NCI-H69 (cell line): ENCODE measurements at regions not wholly inside any gene's neighbourhood (a gene's known extent, or its start where the extent isn't known, plus 50 kb on each side); places are given as distances from the start of the nearest gene placed in this dataset.

ENCODE experiments used
- DNase-seq: peaks from one replicate; lab custom pipeline; 2025; lab: John Stamatoyannopoulos, UW

DNA sequence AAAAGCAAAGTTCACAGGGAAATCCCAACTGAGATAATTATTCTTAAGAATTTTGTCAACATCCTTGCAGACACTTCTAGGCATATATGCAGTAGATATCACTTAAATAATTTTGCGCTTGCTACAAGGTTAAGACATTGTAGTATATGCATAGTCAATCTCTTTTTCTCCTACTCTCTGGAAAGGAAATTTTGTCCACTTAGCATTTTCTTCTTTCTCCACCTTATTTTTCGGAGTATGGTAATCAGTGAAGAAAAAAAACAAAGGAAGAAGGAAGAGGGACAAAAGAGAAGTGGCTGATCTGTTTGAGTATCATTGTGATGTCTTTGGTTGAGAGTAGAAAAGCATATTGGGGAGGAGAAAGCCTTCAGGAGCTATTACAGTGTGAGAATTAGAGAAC lies 104.6 kb downstream of the LACC1 start:
- no peak for DNase-seq

DNA sequence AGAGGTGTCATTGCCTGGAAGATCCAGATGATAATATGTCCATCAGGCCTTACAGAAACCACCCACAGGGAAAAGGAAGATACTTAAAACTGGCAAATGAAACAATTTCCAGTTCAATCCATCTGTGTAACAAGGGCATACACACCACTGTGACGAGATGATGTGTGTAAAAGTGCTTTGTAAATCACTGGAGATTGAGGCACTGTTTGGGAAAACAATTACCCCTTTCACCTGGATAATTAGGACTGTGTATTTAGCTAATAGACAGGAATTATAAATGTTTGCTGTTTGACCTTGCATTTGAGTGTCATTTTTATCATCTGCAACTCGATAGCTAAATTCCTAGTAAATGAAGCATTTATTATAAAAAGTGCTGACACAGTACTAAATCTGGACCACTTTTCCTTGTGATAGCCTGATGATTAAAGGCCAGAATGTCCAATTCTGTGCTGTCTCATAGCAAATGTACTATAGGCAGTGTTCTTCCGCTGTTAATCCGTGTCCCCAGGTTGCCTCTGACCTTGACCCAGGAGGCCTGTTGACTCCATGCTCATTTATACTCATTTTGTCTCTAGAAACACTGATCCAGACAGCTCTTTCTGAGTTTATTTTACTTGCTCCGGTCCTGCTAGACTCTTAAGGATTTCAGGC lies 105.8 kb downstream of the LACC1 start:
- peak; percentile 88 for DNase-seq

DNA sequence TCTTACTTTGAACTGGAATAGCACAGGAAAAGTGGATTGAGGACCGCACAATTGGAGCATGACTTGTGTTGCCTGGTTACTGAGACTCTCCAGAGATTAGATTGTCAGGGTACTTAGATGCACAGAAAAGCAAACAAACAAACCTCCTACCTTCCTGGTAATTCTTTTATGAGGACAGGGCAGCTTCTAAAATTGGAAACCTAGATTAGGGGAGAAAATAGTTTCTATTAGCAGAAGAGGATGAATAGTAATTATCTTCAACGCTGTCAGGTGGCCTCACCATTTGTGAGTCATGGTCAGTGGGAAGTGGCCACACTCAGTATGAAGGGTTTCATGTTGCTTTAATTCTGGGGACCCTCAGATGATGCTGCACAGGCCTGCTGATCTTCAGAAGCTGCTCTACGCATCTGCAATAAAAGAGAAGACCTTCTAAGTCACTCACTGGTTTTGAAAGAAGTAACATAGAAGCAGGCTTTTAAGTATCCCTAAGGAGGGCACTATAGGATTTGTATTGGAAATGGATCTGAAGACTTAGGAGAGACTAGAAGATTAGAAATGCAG lies 106.8 kb downstream of the LACC1 start:
- peak; percentile 75 for DNase-seq

DNA sequence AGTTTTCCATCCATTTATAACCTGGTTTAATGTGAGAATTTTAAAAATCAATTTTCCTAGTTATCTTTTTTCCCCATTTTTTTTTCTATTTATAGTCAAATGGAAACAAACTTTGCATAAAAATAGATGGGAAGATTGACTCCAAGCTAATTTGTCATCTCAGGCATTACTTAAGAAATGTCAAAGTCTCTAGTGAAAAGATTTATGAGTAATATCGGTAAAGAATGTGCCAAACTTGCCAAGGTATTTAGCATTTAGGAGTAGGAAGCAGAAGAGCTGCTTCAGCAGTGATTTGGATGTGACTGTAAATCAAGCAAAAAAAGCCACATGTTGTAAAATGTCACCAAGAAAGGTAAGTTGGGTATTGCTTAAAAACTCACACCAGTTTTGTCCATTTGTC lies 108.6 kb downstream of the LACC1 start:
- DNase-seq = no peak

DNA sequence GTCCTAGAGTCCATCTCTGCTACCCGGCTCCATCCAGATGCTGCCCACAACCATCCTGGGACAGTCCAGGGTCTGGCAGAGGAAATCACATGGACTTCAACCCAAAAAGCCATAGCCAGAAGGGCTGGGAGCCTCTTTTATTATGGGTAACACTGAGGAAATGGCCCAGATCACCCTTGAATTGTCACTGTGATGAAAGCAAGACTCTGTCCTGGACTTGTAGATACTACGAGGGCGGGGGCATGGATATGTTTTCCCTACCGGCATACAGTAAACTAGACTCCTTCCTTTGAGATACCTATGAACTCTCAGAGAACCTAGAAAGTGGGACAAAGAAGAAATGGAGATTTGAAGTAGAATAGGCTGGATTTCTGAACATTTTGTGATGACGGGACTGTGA lies 110.3 kb downstream of the LACC1 start:
- DNase-seq = no peak

DNA sequence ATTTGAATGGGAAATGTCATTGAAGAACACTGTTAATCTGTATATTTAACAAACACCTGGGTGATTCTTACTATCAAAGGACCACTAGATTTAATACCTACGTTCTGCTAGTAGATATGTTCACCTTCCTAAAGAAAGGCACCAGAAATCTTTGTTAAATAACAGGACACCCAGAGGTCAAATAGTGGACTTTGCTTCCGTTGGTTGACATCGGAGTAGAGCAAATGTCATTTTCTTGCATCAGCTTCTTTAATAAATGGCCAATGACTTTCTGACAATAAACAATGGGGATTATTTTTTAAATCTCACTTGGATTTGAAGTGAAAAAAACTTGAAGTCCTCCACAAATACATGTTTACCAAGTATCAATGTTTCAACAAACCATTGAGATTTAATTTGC lies 111.1 kb downstream of the LACC1 start:
- no peak for DNase-seq

DNA sequence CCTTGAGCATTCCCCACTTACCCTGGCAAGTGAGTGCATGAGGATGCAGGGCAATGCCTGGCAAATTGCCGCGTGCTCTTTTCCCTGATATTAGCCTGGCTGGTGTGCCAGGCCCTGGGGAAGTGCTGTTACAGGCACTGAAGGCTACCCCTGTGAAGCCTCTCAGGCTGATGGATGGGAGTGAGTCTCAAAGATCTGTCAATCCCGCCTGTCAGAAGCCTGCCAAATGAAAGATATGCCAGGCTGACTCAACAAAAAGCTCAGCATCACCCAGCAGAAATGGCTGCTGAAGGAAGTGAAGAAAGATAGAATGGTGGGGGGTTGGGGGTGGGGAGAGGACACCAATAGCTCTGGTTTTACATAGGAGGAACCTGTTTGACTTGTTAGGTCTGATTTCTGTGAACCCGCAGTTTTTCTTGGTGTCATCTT lies 112.1 kb downstream of the LACC1 start:
- DNase-seq = no peak

DNA sequence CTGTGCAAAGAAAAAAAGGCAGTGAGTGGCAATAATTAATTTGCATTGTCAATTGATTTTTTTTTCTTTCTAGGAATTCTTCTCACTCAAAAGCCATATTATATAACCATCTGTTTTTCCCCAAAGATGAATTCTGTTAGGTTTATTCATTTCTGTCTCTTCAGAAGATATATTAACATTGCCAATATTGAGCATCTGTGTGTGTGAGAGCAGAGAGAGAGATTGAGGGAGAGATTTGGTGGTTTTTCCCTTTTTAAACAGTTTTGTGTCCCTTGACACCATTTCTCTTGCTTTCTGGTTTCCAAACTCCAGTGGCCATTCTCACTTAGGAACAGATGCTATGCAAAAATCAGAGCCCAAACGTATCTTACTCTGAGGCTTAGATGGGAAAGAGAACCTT lies 112.5 kb downstream of the LACC1 start:
- DNase-seq = no peak

DNA sequence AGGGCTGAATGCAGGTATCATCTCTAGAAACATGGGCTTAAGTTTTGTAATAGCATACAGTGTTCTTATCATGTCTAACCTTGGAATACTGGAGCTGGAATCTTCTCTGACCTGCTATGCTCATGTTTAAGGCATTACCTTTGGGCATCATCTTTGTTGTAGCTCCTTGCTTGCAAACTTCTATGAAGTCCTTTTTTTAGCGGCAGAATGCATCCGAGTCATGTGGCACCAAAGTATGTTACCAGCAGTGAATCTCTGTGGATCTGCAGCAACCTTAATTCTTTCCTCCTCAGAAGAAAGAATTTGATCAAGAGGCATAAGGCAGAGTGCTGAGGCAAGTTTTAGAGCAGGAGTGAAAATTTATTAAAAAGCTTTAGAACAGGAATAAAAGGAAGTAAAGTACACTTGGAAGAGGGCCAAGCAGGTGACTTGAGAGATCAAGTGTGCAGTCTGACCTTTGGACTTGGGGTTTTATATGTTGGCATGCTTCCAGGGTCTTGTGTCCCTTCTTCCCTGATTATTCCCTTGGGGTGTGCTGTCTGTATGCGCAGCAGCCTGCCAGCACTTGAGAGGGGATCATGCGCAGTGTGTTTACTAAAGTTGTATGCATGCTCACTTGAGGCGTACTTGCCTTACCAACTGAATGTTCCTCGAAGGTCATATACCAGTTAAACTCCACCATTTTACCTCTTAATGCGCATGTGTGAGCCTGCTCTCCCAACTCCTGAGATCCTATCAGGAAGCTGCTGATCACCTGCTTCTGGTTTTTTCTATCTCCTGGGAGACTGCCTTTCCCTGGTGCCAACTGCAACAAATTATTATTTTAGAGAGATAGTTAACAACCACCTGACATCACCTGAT lies 115.5 kb downstream of the LACC1 start:
- DNase-seq = peak; percentile 13

DNA sequence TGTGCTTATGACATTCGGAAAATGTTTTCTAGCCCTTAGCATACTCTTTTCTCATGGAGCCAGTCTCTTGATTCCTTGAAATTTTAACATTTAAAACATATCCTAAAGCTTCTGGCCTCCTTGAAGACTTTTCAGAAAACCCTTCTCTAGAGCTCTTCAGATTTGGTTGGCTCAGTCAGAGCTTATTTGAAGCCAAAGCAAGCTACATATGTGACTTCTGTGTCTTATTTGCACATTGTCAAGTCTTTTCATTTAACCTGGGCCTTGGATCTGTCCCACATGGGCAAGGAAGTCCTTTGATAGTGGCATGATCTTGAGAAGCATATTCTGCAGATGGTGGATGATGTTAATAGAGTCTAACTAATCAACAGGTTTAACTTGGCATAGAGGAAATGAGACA lies 116.5 kb downstream of the LACC1 start:
- DNase-seq = no peak

DNA sequence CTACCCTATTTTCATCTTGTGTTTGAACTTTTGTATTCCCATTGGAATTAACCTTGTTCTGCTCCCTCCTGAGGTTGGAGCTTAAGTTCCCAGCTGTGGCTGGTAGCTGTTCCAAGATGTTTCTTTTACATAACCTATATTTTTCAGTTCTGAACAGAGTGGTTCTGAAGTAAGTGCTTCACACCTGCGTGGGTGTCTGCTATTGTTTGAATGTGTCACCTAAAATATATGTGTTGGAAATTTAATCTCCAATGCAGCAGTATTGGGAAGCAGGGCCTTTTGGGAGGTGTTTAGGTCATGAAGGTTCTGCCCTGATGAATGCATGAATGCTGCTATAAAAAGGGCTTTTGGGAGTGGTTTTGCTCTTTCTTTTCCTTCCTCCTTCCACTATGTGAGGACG lies 123.8 kb downstream of the LACC1 start:
- peak; percentile 25 for DNase-seq

DNA sequence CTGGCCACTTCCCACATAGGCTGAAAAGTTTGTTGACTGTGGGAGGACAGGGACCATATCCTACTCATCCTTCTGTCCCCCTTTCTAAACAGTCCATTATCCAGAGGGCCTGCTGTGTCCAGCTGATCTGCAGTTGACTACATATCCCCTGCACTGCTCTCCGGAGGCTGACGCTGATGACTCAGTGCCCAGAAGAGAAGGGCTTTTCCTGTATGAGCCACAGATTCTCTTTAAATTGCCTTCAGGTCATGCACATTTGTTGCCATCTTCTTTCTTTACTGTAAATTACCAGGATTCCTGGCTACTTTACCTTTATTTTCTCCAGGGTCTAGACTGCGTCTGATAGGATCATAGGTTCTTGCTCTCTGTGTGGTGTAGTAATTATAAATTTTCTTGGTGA lies 125.2 kb downstream of the LACC1 start:
- DNase-seq = no peak

DNA sequence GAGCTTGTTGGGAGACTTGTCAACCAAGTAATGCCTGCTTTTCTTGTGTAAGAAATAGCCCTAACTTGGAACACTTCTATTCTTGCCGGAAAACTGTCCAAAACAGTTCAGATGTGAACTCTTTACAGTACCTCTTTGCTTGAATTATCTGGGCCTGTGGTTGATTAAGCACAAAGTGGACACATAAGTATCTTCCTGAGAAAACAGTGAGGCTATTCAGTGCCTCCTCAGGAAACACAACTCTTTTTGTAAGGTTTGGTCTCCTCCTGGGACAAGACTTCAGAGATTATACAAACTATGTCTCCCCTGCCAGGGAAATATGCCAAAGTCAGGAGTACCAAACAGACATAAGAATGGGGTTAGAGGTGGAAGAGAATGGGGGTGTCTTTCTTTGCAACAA lies 127.7 kb downstream of the LACC1 start:
- no peak for DNase-seq

DNA sequence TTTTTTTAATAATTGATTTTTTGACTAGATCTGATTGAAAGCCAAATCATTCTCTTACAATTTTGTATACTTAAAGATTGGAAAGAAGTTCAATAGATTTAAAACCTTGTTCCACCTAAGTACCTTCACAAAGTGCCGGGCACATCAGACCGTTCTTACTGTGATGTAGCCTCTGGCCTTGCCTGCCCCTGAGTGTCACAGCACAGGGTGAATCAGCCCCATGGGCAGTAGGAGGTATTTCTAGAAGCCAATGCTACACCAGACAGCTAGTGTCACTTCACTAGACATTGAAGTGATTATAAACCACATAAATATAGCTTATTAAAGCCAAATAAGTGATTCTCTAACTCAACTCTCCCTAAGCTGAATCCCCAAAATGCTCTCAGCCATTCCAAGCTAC lies 131.3 kb downstream of the LACC1 start:
- DNase-seq = no peak

DNA sequence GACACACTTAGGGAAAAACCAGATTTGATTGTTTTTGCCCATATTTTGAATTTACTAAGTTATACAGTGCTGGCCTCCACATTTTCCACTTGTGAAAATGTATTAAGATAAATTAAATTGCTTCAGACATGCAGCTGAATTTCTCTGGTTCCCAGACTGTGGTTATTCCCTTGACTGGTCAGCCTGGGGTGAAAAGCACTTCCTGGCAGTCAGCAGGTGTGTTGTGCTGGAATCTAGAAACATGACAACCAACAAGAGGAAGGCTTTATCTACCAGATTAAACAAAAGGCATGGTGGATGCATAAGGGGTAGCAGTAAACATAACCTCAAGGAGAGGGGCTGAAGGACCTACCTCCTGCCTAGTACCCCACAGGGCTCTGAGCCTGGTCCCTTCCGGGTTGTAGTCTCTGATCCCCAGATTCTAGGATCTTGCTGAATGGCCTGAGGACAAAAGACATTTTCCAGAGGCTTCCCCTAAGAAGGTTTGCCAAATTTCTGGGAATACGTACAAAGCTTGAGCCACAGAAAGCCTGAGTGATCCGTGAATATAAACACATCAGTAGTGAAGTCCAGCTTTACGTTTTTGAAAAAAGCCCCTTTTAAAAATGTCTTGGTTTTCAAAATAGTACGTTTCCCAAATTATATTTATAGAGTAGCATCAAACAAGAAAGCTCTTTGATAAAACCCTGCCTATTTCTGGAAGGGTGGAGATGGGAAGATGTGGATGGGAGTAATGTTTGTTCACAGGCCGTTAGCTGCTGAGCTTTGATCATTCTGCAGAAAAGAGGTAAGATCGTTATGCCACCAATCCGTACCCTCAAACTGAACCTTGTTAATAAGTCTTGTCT lies 133.4 kb downstream of the LACC1 start:
- no peak for DNase-seq

DNA sequence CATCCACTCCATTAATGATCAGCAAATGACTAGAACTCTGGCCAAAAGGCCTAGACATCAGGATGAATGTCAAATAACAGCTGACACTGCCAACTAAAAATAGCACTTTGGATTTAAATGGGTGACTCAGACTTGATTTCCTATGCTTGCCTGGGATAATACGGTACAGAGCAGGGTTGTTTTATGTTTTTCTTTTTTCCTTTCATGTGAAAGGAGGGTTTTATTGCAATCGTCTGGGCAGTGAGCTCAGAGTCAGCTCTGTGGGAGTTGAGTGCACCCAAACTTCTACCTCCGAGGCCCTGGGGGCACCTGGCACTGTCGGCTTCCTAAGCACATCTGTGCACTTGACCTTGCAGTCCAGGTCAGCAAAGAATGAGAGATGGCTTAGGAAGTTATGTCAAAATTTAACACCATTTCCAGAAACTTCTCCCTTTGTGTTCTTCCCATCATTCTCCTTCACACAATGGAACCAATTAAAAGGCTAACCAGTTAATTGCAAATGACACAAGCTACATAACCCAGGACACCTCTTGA lies 134.1 kb downstream of the LACC1 start:
- DNase-seq = no peak

DNA sequence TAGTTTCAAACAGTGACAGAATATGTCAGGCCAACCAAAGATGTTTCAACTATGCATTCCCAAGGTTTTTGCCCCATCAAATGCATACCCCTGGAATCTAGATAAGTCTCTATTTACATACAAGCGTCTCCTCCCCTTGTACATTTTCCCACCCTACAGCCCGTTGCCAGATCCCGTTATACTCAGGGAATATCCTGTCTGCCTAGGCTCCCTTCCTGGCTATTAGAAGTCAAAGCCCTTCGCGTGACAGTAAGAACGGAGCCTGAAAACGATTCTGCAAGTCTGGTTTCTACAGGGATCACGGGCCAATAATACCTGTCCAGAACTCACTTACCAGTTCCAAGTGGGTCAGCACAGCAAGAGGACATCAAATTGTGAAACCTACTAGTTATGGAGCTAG lies 134.8 kb downstream of the LACC1 start:
- DNase-seq = no peak

DNA sequence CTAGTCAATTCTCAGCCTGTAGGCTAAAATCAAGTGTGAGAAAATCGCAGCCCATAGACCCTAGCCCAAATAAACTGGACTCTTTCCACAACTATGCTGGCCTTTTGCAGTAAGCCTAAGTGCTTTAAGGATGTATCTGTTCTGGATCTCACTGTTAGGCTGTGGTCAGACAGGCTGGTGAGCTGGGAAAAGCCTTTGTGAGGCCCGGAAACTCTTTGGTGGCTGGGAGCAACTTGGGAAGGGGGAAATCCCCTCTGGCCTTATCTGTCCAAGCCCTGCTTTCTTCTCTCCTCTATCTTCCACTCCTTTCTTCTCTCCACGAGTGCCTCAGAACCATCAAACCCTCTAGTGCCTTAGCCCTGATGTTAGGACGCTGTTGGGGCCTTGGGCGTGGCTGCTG lies 135.4 kb downstream of the LACC1 start:
- DNase-seq = no peak

DNA sequence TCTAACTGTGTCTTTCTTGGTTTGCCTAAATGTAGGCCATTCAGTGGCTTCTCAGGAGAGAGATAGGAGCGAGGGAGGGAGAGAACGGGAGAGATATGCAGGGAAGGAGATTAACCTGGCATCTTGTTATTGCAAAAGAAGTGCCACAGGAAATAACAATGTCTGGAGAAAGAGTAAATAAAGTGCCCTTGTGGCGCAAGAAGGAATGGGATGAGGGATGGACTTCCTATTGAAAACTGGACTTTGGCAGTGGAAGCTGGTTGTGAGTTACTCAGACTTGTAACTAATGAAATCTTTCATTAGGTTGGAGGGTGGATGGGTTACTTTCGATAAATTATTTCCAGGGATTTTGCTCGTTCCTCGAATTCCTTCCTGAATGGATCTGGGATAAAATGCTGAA lies 136.1 kb downstream of the LACC1 start:
- no peak for DNase-seq

DNA sequence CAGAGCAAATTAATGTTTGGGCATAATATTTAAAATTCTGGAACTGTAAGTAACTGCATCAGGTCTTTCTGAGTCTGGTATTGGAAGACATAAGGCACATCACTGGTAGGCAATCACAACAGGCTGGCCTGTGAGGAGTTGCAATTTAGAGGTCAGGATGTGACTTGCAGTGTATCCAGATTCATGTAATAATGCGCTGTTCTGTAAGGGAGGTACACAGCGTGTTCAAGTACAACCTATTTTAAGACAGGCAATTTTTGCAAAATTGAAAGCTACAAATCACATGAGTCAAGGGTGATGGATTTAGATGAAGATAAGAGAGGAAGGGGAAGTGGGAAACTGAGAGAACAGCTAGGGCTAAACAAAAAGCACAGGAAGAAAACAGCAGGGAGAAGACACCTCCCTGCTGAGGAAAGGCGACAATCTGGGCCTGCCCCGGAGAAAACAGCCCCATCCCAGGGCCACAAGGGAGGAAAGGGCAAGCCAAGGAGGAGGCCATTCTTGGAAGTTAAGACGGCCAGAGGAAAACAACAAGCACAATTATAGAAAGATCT lies 138.1 kb downstream of the LACC1 start:
- DNase-seq = no peak

DNA sequence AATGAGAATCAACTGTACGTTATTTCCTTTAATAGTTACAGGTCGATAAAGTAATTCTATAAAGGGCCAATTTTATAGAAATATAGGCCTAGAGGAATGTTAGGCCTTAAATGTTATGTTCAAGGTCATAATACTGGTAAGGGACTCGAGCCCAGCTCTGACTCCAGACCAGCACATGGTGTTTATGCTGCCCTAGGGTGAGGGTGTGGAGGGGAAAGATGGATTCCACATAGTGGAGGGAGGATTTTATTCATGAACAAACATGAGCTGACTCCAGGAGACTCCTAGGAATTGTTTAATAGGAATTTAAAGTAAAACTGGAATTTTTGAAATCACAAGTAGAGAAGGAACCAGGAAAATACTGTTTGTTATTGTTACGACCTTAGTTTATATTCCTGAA lies 139.9 kb downstream of the LACC1 start:
- DNase-seq = no peak

DNA sequence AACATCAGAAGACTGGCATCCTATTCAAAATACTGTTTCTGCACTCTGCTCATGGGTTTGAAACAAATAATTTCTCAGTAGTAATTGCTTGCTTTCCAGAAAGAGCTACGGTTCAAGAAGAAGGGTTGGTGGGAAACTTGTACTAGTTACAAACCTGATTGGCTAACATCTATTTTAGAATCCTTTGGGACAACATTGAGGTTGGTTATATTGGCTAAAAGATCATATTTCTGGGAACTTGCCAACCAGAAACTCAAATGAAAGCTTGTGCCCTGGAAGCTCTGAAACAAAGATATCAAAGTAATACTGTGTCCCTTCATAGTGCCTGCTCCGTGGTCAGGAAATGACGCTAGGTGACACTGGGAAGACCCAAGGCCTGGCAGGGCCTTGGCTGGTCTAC lies 141.7 kb downstream of the LACC1 start:
- no peak for DNase-seq
